ENCODE measurements at regions not wholly inside any gene's neighbourhood (a gene's known extent, or its start where the extent isn't known, plus 50 kb on each side); places are given as distances from the start of the nearest gene placed in this dataset.

- Mint-ChIP-seq H3K4me1 (peaks cover 10% of the 10 kb centered on the region), H3K27me3 (ENCODE audit: low read depth) (no peaks in the 10 kb centered on the region), H3K9me3 (no peaks in the 10 kb centered on the region), H3K4me3 (no peak overlapping the region), H3K27ac (no peak overlapping the region), H3K36me3 (no peaks in the 10 kb centered on the region)
- DNase-seq (ENCODE audit: low spot score) = no peak
- CTCF ChIA-PET = interaction anchor here (1.5 kb wide), 1 partner anchor 277 kb away, joined by 3 read pairs; no protein-coding TSS in a partner anchor
- ATAC-seq = no peak
- POLR2A ChIA-PET = no interaction called here
- TF ChIP-seq FOXJ3 (CRISPR knock-in tag; IDR thresholded peaks at IDR 0.05; ENCODE audit: borderline replicate concordance) (no peak), ATF1 (CRISPR knock-in tag; IDR thresholded peaks at IDR 0.05) (no peak), ZNF425 (CRISPR knock-in tag; conservative IDR thresholded peaks at IDR 0.05) (no peak), NFATC4 (CRISPR knock-in tag; IDR thresholded peaks at IDR 0.05) (no peak), FOXP4 (CRISPR knock-in tag; IDR thresholded peaks at IDR 0.05) (no peak), FOXP1 (CRISPR knock-in tag; IDR thresholded peaks at IDR 0.05; ENCODE audit: borderline replicate concordance) (no peak), ESRRA (CRISPR knock-in tag; IDR thresholded peaks at IDR 0.05; ENCODE audit: borderline replicate concordance) (no peak), ZNF121 (CRISPR knock-in tag; IDR thresholded peaks at IDR 0.05) (no peak)
- TF ChIP-seq, protein P1, sequence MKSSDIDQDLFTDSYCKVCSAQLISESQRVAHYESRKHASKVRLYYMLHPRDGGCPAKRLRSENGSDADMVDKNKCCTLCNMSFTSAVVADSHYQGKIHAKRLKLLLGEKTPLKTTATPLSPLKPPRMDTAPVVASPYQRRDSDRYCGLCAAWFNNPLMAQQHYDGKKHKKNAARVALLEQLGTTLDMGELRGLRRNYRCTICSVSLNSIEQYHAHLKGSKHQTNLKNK (CRISPR knock-in tag; IDR thresholded peaks at IDR 0.05) = no peak
- TF ChIP-seq, protein P2, sequence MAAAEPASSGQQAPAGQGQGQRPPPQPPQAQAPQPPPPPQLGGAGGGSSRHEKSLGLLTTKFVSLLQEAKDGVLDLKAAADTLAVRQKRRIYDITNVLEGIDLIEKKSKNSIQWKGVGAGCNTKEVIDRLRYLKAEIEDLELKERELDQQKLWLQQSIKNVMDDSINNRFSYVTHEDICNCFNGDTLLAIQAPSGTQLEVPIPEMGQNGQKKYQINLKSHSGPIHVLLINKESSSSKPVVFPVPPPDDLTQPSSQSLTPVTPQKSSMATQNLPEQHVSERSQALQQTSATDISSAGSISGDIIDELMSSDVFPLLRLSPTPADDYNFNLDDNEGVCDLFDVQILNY (CRISPR knock-in tag; IDR thresholded peaks at IDR 0.05) = no peak
- TF ChIP-seq, protein P3, sequence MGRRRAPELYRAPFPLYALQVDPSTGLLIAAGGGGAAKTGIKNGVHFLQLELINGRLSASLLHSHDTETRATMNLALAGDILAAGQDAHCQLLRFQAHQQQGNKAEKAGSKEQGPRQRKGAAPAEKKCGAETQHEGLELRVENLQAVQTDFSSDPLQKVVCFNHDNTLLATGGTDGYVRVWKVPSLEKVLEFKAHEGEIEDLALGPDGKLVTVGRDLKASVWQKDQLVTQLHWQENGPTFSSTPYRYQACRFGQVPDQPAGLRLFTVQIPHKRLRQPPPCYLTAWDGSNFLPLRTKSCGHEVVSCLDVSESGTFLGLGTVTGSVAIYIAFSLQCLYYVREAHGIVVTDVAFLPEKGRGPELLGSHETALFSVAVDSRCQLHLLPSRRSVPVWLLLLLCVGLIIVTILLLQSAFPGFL (CRISPR knock-in tag; IDR thresholded peaks at IDR 0.05; ENCODE audit: borderline replicate concordance) = no peak
These were observed 153.7 kb upstream of the ADCY2 start for GRCh38 chr5:7242118-7242710.

DNA sequence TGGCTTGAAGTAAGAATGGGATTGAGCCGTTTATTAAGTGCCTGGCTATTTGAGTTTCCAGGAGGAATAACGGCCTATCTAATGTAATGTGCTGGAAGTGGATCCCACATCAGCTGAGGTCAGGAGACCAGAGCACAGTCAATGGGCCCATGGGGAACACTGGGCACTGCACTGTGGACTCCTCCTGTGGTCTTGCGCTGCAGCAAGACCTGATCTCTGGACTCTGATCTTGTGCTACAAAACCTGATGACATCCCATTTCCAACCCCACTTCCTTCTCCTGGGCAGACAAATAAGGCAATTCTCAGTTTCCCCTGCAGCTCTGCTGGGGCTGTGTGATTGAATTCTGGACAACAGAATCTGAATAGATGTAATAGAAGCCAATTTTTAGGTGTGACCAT lies 151.7 kb upstream of the ADCY2 start:
- DNase-seq (ENCODE audit: low spot score) = no peak
- ChIA-PET POLR2A (no interaction called here), CTCF (no interaction called here)
- TF ChIP-seq EMX1 (CRISPR knock-in tag; IDR thresholded peaks at IDR 0.05) (no peak), AR (CRISPR knock-in tag; IDR thresholded peaks at IDR 0.05) (no peak), E2F1 (CRISPR knock-in tag; IDR thresholded peaks at IDR 0.05) (no peak), CBFB (CRISPR knock-in tag; IDR thresholded peaks at IDR 0.05; ENCODE audit: low read depth) (no peak), ESRRA (CRISPR knock-in tag; IDR thresholded peaks at IDR 0.05; ENCODE audit: borderline replicate concordance) (no peak), ATF1 (CRISPR knock-in tag; IDR thresholded peaks at IDR 0.05) (no peak), ELF4 (CRISPR knock-in tag; IDR thresholded peaks at IDR 0.05; ENCODE audit: low read depth) (no peak), FOXK1 (CRISPR knock-in tag; IDR thresholded peaks at IDR 0.05) (no peak), FOXP4 (CRISPR knock-in tag; IDR thresholded peaks at IDR 0.05) (no peak), RELA (CRISPR knock-in tag; IDR thresholded peaks at IDR 0.05; ENCODE audit: borderline replicate concordance) (no peak), NFE2L1 (CRISPR knock-in tag; IDR thresholded peaks at IDR 0.05) (no peak)
- TF ChIP-seq, protein P2 (CRISPR knock-in tag; IDR thresholded peaks at IDR 0.05) = no peak
- no peaks in the 10 kb centered on the region for H3K27me3 Mint-ChIP-seq (ENCODE audit: low read depth)
- no peak overlapping the region for H3K27ac Mint-ChIP-seq
- no peaks in the 10 kb centered on the region for H3K36me3 Mint-ChIP-seq
- no peaks in the 10 kb centered on the region for H3K9me3 Mint-ChIP-seq
- ATAC-seq = no peak
- H3K4me3 Mint-ChIP-seq = no peak overlapping the region
- H3K4me1 Mint-ChIP-seq = no peaks in the 10 kb centered on the region
